ENCODE measurements at regions not wholly inside any gene's neighbourhood (a gene's known extent, or its start where the extent isn't known, plus 50 kb on each side); places are given as distances from the start of the nearest gene placed in this dataset.

DNA sequence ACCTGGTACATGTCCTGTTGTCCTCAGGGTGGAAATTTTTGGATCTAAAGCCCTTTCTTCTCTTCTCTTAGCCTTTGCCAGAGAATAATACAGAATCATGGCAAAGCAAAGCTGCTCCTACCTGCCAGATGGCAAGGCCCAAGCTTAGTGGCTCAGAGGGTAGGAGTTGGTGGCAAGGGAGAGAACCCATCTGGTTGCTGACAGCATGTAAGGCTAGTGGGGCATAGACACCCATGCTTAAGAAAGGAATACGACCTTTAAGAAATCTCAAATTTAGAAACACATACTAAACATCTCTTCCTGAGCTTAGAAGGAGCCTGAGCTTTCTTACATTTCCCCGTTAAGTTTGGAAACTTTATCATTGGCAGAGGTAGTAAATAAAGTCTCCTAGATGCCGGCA is 395.0 kb upstream of the SOX9 start:
- TF ChIP-seq, protein P1, sequence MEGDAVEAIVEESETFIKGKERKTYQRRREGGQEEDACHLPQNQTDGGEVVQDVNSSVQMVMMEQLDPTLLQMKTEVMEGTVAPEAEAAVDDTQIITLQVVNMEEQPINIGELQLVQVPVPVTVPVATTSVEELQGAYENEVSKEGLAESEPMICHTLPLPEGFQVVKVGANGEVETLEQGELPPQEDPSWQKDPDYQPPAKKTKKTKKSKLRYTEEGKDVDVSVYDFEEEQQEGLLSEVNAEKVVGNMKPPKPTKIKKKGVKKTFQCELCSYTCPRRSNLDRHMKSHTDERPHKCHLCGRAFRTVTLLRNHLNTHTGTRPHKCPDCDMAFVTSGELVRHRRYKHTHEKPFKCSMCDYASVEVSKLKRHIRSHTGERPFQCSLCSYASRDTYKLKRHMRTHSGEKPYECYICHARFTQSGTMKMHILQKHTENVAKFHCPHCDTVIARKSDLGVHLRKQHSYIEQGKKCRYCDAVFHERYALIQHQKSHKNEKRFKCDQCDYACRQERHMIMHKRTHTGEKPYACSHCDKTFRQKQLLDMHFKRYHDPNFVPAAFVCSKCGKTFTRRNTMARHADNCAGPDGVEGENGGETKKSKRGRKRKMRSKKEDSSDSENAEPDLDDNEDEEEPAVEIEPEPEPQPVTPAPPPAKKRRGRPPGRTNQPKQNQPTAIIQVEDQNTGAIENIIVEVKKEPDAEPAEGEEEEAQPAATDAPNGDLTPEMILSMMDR (IDR thresholded peaks at IDR 0.05) = no peak
- TF ChIP-seq POLR2AphosphoS5 (IDR thresholded peaks at IDR 0.05; ENCODE audit: low read depth, low read length) (no peak), SIN3A (IDR thresholded peaks at IDR 0.05; ENCODE audit: borderline replicate concordance, insufficient read depth, low read depth, low read length) (no peak)
- TF ChIP-seq, protein P2, sequence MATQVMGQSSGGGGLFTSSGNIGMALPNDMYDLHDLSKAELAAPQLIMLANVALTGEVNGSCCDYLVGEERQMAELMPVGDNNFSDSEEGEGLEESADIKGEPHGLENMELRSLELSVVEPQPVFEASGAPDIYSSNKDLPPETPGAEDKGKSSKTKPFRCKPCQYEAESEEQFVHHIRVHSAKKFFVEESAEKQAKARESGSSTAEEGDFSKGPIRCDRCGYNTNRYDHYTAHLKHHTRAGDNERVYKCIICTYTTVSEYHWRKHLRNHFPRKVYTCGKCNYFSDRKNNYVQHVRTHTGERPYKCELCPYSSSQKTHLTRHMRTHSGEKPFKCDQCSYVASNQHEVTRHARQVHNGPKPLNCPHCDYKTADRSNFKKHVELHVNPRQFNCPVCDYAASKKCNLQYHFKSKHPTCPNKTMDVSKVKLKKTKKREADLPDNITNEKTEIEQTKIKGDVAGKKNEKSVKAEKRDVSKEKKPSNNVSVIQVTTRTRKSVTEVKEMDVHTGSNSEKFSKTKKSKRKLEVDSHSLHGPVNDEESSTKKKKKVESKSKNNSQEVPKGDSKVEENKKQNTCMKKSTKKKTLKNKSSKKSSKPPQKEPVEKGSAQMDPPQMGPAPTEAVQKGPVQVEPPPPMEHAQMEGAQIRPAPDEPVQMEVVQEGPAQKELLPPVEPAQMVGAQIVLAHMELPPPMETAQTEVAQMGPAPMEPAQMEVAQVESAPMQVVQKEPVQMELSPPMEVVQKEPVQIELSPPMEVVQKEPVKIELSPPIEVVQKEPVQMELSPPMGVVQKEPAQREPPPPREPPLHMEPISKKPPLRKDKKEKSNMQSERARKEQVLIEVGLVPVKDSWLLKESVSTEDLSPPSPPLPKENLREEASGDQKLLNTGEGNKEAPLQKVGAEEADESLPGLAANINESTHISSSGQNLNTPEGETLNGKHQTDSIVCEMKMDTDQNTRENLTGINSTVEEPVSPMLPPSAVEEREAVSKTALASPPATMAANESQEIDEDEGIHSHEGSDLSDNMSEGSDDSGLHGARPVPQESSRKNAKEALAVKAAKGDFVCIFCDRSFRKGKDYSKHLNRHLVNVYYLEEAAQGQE (IDR thresholded peaks at IDR 0.05; ENCODE audit: insufficient read depth in 1 of 2, low read depth in 2 of 2, low read length in 1 of 2) = no peak

Measured in Panc1 (cell line).